CD14-positive monocyte (primary cell): ENCODE measurements at regions not wholly inside any gene's neighbourhood (a gene's known extent, or its start where the extent isn't known, plus 50 kb on each side); places are given as distances from the start of the nearest gene placed in this dataset.

ENCODE experiments used
- DNase-seq, 3 donors: peaks; one replicate each; pipeline ENCODE4 v3.0.0-alpha.2; 2011 to 2022
- H2AFZ ChIP-seq: 2 replicates; pipeline ENCODE4 v1.6.0; 2012; ENCODE audit warnings: mild to moderate bottlenecking, low read depth, low read length, inconsistent platforms; ENCODE audit not compliant: insufficient read depth, poor library complexity, severe bottlenecking
- H3K27ac ChIP-seq, 2 donors: 1 replicate in 1 of 2; 2 replicates in 1 of 2; pipeline ENCODE4 v1.5.1; 2012 to 2013; ENCODE audit warnings: low read length in 2 of 2, control low read depth in 1 of 2, inconsistent platforms in 1 of 2, low read depth in 1 of 2, mild to moderate bottlenecking in 1 of 2
- H3K27me3 ChIP-seq, 2 donors: one replicate each; pipeline versions ENCODE4 v1.6.0 to v1.6.1; 2011 to 2013; ENCODE audit warnings: low read length in 2 of 2; ENCODE audit not compliant: control insufficient read depth in 2 of 2, insufficient read depth in 2 of 2
- H3K36me3 ChIP-seq, 2 donors: replicated peaks in 1 of 2; 1 replicate in 1 of 2; 2 replicates in 1 of 2; pipeline versions ENCODE4 v1.5.1 to v1.6.1; 2012 to 2013; ENCODE audit warnings: low read length in 2 of 2, control low read depth in 1 of 2, inconsistent platforms in 1 of 2, mild to moderate bottlenecking in 1 of 2; ENCODE audit not compliant: insufficient read depth in 2 of 2, control insufficient read depth in 1 of 2
- H3K4me1 ChIP-seq, 2 donors: 1 replicate in 1 of 2; 2 replicates in 1 of 2; pipeline versions ENCODE4 v1.5.1 to v1.6.1; 2012 to 2013; ENCODE audit warnings: low read length in 2 of 2, control low read depth in 1 of 2, inconsistent platforms in 1 of 2, mild to moderate bottlenecking in 1 of 2, moderate library complexity in 1 of 2; ENCODE audit not compliant: insufficient read depth in 2 of 2, control insufficient read depth in 1 of 2
- H3K4me2 ChIP-seq: replicated peaks from 2 replicates; pipeline ENCODE3; 2012; ENCODE audit warnings: low read length, moderate library complexity, mild to moderate bottlenecking; ENCODE audit not compliant: poor library complexity, severe bottlenecking; ENCODE audit errors: extremely low read depth
- H3K4me3 ChIP-seq, 3 experiments: fragments of 200-600 bp in 1 of 3; sonication (generic) in 1 of 3; replicated peaks in 1 of 3; 1 replicate in 2 of 3; 2 replicates in 1 of 3; pipeline ENCODE4 v1.5.1; 2011 to 2013; ENCODE audit warnings: low read length in 3 of 3, mild to moderate bottlenecking in 3 of 3, control low read depth in 2 of 3, low read depth in 2 of 3, inconsistent platforms in 1 of 3, moderate library complexity in 1 of 3
- H3K79me2 ChIP-seq: 2 replicates; pipeline ENCODE4 v1.6.0; 2012; ENCODE audit warnings: mild to moderate bottlenecking, control low read depth, inconsistent platforms, low read length, moderate library complexity; ENCODE audit not compliant: insufficient read depth
- H3K9ac ChIP-seq: 2 replicates; pipeline ENCODE4 v1.6.0; 2017; ENCODE audit warnings: low read length, mild to moderate bottlenecking; ENCODE audit not compliant: insufficient read depth, poor library complexity, severe bottlenecking
- H3K9me3 ChIP-seq, 2 donors: replicated peaks in 1 of 2; 1 replicate in 1 of 2; 2 replicates in 1 of 2; pipeline versions ENCODE4 v1.5.1 to v1.6.1; 2012 to 2013; ENCODE audit warnings: low read length in 2 of 2, control low read depth in 1 of 2; ENCODE audit not compliant: control insufficient read depth in 1 of 2, insufficient read depth in 1 of 2
- H4K20me1 ChIP-seq: 2 replicates; pipeline ENCODE4 v1.6.0; 2012; ENCODE audit warnings: mild to moderate bottlenecking, low read length, control low read depth, moderate library complexity; ENCODE audit not compliant: insufficient read depth
- H3K27ac Mint-ChIP-seq, 7 donors: one replicate each; pipeline ENCODE4 v1.8.0; 2020; ENCODE audit warnings: mild to moderate bottlenecking in 7 of 7, mixed read lengths in 7 of 7, moderate library complexity in 6 of 7, inconsistent platforms in 2 of 7
- H3K27me3 Mint-ChIP-seq, 3 donors: one replicate each; pipeline ENCODE4 v1.8.0; 2021 to 2022; ENCODE audit warnings: low read depth in 3 of 3, mild to moderate bottlenecking in 3 of 3, mixed read lengths in 3 of 3, moderate library complexity in 3 of 3, inconsistent platforms in 1 of 3
- H3K36me3 Mint-ChIP-seq, 2 donors: one replicate each; pipeline ENCODE4 v1.8.0; 2020; ENCODE audit warnings: mixed read lengths in 2 of 2, inconsistent platforms in 1 of 2, mild to moderate bottlenecking in 1 of 2
- H3K4me1 Mint-ChIP-seq: one replicate; pipeline ENCODE4 v1.8.0; 2020; ENCODE audit warnings: mild to moderate bottlenecking, mixed read lengths
- H3K4me3 Mint-ChIP-seq, 2 donors: one replicate each; pipeline ENCODE4 v1.8.0; 2020; ENCODE audit warnings: mild to moderate bottlenecking in 2 of 2, mixed read lengths in 2 of 2, moderate library complexity in 1 of 2
- H3K9me3 Mint-ChIP-seq, 7 donors: one replicate each; pipeline ENCODE4 v1.8.0; 2020 to 2022; ENCODE audit warnings: mixed read lengths in 7 of 7, mild to moderate bottlenecking in 6 of 7, moderate library complexity in 6 of 7, inconsistent platforms in 2 of 7
- CTCF ChIP-seq: fragments of 200-600 bp; IDR thresholded peaks from one replicate; pipeline ENCODE4 v1.8.0; 2022; ENCODE audit warnings: antibody characterized with exemption, mild to moderate bottlenecking
- WGBS: methylation state at CpG from one replicate; pipeline ENCODE4 v1.1.5; 2013; ENCODE audit warnings: missing lambda C conversion rate; ENCODE audit not compliant: insufficient coverage; 5-methylcytosine and 5-hydroxymethylcytosine counted together
- intact Hi-C, 2 donors: fragments of 100-400 bp; cut with micrococcal nuclease; formaldehyde crosslinking; loops; one replicate each; pipeline versions ENCODE4 v1.15.0 to v1.15.1; 2023

- Mint-ChIP-seq H3K4me3 (no peak overlapping the region), H3K36me3 (no peaks in the 10 kb centered on the region), H3K27me3 (peaks cover 0 to 2% (median 0%) of the 10 kb centered on the region in 3 donors), H3K9me3 (peaks cover 0 to 6% (median 2%) of the 10 kb centered on the region in 7 donors), H3K4me1 (no peaks in the 10 kb centered on the region), H3K27ac (no peak overlapping the region)
- Histone ChIP-seq H4K20me1 (no peaks in the 10 kb centered on the region), H3K4me1 (no peaks in the 10 kb centered on the region), H3K9ac (no peak overlapping the region), H2AFZ (no peak overlapping the region), H3K27ac (no peak overlapping the region), H3K9me3 (no peaks in the 10 kb centered on the region), H3K27me3 (no peaks in the 10 kb centered on the region), H3K36me3 (no peaks in the 10 kb centered on the region), H3K4me3 (no peak overlapping the region), H3K79me2 (no peaks in the 10 kb centered on the region), H3K4me2 (no peak overlapping the region)
- no CpG with 5 or more reads among the region's 1 CpG for WGBS
- no peak for DNase-seq
- intact Hi-C loops, result no loop called here
- no peak for TF ChIP-seq CTCF
Measured at GRCh38 chr3:31417486-31417885, 115.2 kb upstream of the STT3B start.

GRCh38 chr3:31420311-31420710 is 112.4 kb upstream of the STT3B start:
- Mint-ChIP-seq H3K36me3 (no peaks in the 10 kb centered on the region), H3K27me3 (peaks cover 0 to 2% (median 0%) of the 10 kb centered on the region in 3 donors), H3K4me1 (no peaks in the 10 kb centered on the region), H3K27ac (no peak overlapping the region), H3K4me3 (no peak overlapping the region), H3K9me3 (peaks cover 0 to 9% (median 5%) of the 10 kb centered on the region in 7 donors)
- Histone ChIP-seq H3K9ac (no peak overlapping the region), H3K4me1 (no peaks in the 10 kb centered on the region), H3K79me2 (no peaks in the 10 kb centered on the region), H3K9me3 (no peaks in the 10 kb centered on the region), H3K27me3 (no peaks in the 10 kb centered on the region), H3K36me3 (no peaks in the 10 kb centered on the region), H3K4me3 (no peak overlapping the region), H4K20me1 (no peaks in the 10 kb centered on the region), H2AFZ (no peak overlapping the region), H3K27ac (no peak overlapping the region), H3K4me2 (no peak overlapping the region)
- intact Hi-C loops, result no loop called here
- WGBS, result 95% methylated on average over 3 of the region's 4 CpGs
- no peak for DNase-seq
- TF ChIP-seq CTCF, result no peak
